Kidney (tissue), 13 donors: ENCODE measurements at regions not wholly inside any gene's neighbourhood (a gene's known extent, or its start where the extent isn't known, plus 50 kb on each side); places are given as distances from the start of the nearest gene placed in this dataset.

ENCODE experiments used
- DNase-seq, 5 donors: peaks; one replicate each; pipeline ENCODE4 v3.0.0-alpha.2; 2013 to 2020
- FAIRE-seq: peaks from 2 replicates; lab custom pipeline; 2012; peaks lifted over from hg19 to GRCh38; lab: Jason Lieb, UNC
- H3K27ac ChIP-seq, 2 donors: one replicate each; pipeline ENCODE4 v1.7.0; 2013; ENCODE audit warnings: low read depth in 2 of 2, low read length in 2 of 2, inconsistent platforms in 1 of 2
- H3K27me3 ChIP-seq: one replicate; pipeline ENCODE4 v1.7.1; 2013; ENCODE audit warnings: low read length, inconsistent platforms; ENCODE audit not compliant: control insufficient read depth, insufficient read depth
- H3K36me3 ChIP-seq, 3 donors: one replicate each; pipeline versions ENCODE4 v1.7.0 to v1.7.1; 2013; ENCODE audit warnings: low read length in 3 of 3, control low read depth in 1 of 3, inconsistent platforms in 1 of 3; ENCODE audit not compliant: insufficient read depth in 3 of 3, control insufficient read depth in 2 of 3
- H3K4me1 ChIP-seq, 3 donors: one replicate each; pipeline versions ENCODE4 v1.7.0 to v1.7.1; 2013; ENCODE audit warnings: low read length in 3 of 3, inconsistent platforms in 1 of 3, low read depth in 1 of 3; ENCODE audit not compliant: control insufficient read depth in 2 of 3, insufficient read depth in 2 of 3
- H3K4me3 ChIP-seq, 3 donors: one replicate each; pipeline versions ENCODE4 v1.7.0 to v1.8.1; 2013; ENCODE audit warnings: low read length in 3 of 3, control low read depth in 1 of 3, inconsistent platforms in 1 of 3
- H3K9ac ChIP-seq, 3 donors: one replicate each; pipeline versions ENCODE4 v1.7.0 to v1.7.1; 2013; ENCODE audit warnings: low read length in 3 of 3, control low read depth in 1 of 3, inconsistent platforms in 1 of 3
- H3K9me3 ChIP-seq, 3 donors: one replicate each; pipeline versions ENCODE4 v1.7.0 to v1.7.1; 2013; ENCODE audit warnings: low read length in 3 of 3, control low read depth in 1 of 3, inconsistent platforms in 1 of 3; ENCODE audit not compliant: control insufficient read depth in 2 of 3, insufficient read depth in 1 of 3
- intact Hi-C: fragments of 100-400 bp; cut with DNase I; formaldehyde crosslinking; loops from one replicate; pipeline ENCODE4 v1.11.1; 2022
- TF ChIP-seq, protein P1 (sequence below): IDR thresholded peaks from 3 replicates; pipeline ENCODE4 v1.5.1; 2012; ENCODE audit warnings: mild to moderate bottlenecking, moderate library complexity, borderline replicate concordance; ENCODE audit not compliant: insufficient read depth; ENCODE audit errors: extremely low read depth
- donor health status: control.
- donor health status: control.
- donor health status: control.
- donor health status: control.
- donor health status: control.
- donor health status: DM: yes; HTN: yes; CAD: no.
- donor health status: Normal renal cell carcinoma (clear cell type).

- Histone ChIP-seq H3K27me3 (no peaks in the 10 kb centered on the region), H3K4me3 (no peak overlapping the region), H3K4me1 (no peaks in the 10 kb centered on the region), H3K36me3 (no peaks in the 10 kb centered on the region), H3K9ac (no peak overlapping the region), H3K9me3 (no peaks in the 10 kb centered on the region), H3K27ac (no peak overlapping the region)
- intact Hi-C loops: no loop called here
- TF ChIP-seq, protein P1, sequence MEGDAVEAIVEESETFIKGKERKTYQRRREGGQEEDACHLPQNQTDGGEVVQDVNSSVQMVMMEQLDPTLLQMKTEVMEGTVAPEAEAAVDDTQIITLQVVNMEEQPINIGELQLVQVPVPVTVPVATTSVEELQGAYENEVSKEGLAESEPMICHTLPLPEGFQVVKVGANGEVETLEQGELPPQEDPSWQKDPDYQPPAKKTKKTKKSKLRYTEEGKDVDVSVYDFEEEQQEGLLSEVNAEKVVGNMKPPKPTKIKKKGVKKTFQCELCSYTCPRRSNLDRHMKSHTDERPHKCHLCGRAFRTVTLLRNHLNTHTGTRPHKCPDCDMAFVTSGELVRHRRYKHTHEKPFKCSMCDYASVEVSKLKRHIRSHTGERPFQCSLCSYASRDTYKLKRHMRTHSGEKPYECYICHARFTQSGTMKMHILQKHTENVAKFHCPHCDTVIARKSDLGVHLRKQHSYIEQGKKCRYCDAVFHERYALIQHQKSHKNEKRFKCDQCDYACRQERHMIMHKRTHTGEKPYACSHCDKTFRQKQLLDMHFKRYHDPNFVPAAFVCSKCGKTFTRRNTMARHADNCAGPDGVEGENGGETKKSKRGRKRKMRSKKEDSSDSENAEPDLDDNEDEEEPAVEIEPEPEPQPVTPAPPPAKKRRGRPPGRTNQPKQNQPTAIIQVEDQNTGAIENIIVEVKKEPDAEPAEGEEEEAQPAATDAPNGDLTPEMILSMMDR: no peak
- DNase-seq (no peak), FAIRE-seq (no peak)
Measured at GRCh38 chr3:158992463-158992862, 190.6 kb downstream of the MFSD1 start.

DNA sequence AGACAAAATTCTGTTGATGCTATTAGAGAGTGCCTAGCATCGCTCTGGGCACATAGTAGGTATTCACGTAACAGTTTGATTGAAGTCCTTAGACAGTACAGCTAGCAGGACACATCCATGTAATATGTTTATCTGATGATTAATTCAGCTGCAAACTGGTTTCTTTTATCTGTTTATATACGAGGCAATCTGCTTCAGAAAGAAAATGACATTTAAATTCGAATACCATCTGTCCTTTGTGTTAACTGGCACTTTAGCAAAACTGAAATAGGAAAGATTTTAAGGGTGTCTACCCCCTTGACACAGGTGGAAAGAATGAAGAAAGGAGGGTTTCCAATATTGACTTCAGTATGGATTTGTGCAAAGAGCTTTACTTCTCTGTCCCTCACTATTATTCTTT is 192.5 kb downstream of the MFSD1 start:
- Histone ChIP-seq H3K4me1 (no peaks in the 10 kb centered on the region), H3K9me3 (no peaks in the 10 kb centered on the region), H3K27ac (no peak overlapping the region), H3K36me3 (no peaks in the 10 kb centered on the region), H3K4me3 (no peak overlapping the region), H3K9ac (no peak overlapping the region), H3K27me3 (no peaks in the 10 kb centered on the region)
- TF ChIP-seq, protein P1: no peak
- intact Hi-C loops: no loop called here
- DNase-seq (no peak), FAIRE-seq (no peak)

DNA sequence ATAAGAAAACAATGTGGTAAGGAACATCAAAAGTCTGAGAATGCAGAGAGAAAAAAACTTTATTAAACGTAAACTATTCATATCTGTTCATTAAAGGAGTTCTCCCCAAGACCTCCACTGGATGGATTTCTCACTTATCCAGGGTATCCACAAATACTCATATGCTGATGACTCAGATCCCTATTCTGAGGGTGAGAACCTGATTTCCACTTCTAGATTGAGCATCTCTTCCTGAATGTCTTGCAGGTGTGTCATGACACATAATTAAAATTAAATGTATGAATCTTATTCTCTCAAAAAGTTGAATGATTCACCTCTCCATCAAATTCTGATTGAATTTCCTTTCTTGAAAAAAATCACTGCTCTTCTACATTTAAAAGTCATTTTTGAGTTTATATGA is 199.9 kb downstream of the MFSD1 start:
- no peaks in the 10 kb centered on the region for H3K9me3 ChIP-seq
- TF ChIP-seq, protein P1: no peak
- DNase-seq (no peak), FAIRE-seq (no peak)
- no peak overlapping the region for H3K27ac ChIP-seq
- no peak overlapping the region for H3K4me3 ChIP-seq
- H3K27me3 ChIP-seq: no peaks in the 10 kb centered on the region
- intact Hi-C loops: no loop called here
- H3K9ac ChIP-seq: no peak overlapping the region
- no peaks in the 10 kb centered on the region for H3K4me1 ChIP-seq
- no peaks in the 10 kb centered on the region for H3K36me3 ChIP-seq

GRCh38 chr3:159005137-159005536 is 203.3 kb downstream of the MFSD1 start:
- H3K36me3 ChIP-seq: no peaks in the 10 kb centered on the region
- intact Hi-C loops: no loop called here
- H3K27ac ChIP-seq: no peak overlapping the region
- TF ChIP-seq, protein P1: no peak
- H3K9me3 ChIP-seq: no peaks in the 10 kb centered on the region
- H3K4me1 ChIP-seq: no peaks in the 10 kb centered on the region
- no peak for FAIRE-seq
- H3K9ac ChIP-seq: no peak overlapping the region
- no peak overlapping the region for H3K4me3 ChIP-seq
- DNase-seq: no peak
- H3K27me3 ChIP-seq: no peaks in the 10 kb centered on the region
